GM21528 (cell line): ENCODE measurements at regions not wholly inside any gene's neighbourhood (a gene's known extent, or its start where the extent isn't known, plus 50 kb on each side); places are given as distances from the start of the nearest gene placed in this dataset.
"Not testable (repeated sequence)": the region's sequence is repeated elsewhere in the genome, so short reads cannot be mapped to it uniquely, and the experiment has no call there.

Source experiments
- ATAC-seq: cut with Tn5 transposase; IDR thresholded peaks from one replicate; pipeline ENCODE4 v1.9.1; 2021; ENCODE audit warnings: mild to moderate bottlenecking, moderate library complexity; ENCODE audit not compliant: unreplicated experiment, low FRiP score

- not testable (repeated sequence) for ATAC-seq
These were observed 202.9 kb downstream of the SPANXN4 start for GRCh38 chrX:143228600-143228999.

GRCh38 chrX:143206966-143207365 lies 181.2 kb downstream of the SPANXN4 start:
- ATAC-seq: no peak

- ATAC-seq: no peak
These were observed 146.0 kb downstream of the SPANXN4 start for GRCh38 chrX:143171703-143172102.

- peak; percentile 58 for ATAC-seq
These were observed 140.1 kb downstream of the SPANXN4 start for GRCh38 chrX:143165778-143166177.

GRCh38 chrX:143139681-143140080 lies 114.0 kb downstream of the SPANXN4 start:
- ATAC-seq: no peak

- no peak for ATAC-seq
These were observed 95.7 kb downstream of the SPANXN4 start for GRCh38 chrX:143121477-143121876.

GRCh38 chrX:143115466-143115865 lies 89.7 kb downstream of the SPANXN4 start:
- no peak for ATAC-seq

- ATAC-seq: no peak
These were observed 70.1 kb downstream of the SPANXN4 start for GRCh38 chrX:143095816-143096215.

- no peak for ATAC-seq
These were observed 69.6 kb downstream of the SPANXN4 start for GRCh38 chrX:143095321-143095720.

GRCh38 chrX:143094417-143095023 lies 68.8 kb downstream of the SPANXN4 start:
- no peak for ATAC-seq
